HuH-7 (cell line): ENCODE measurements at regions not wholly inside any gene's neighbourhood (a gene's known extent, or its start where the extent isn't known, plus 50 kb on each side); places are given as distances from the start of the nearest gene placed in this dataset.
"Not testable (repeated sequence)": the region's sequence is repeated elsewhere in the genome, so short reads cannot be mapped to it uniquely, and the experiment has no call there.

Experiments
- DNase-seq: peaks from one replicate; pipeline ENCODE4 v3.0.0; 2011; ENCODE audit warnings: low spot score

- DNase-seq, result no peak
These were observed 1960.9 kb upstream of the DEFB115 start for GRCh38 chr20:29296256-29297230.

GRCh38 chr20:29297411-29298270 lies 1959.8 kb upstream of the DEFB115 start:
- DNase-seq, result no peak

- DNase-seq, result no peak
These were observed 1959.2 kb upstream of the DEFB115 start for GRCh38 chr20:29298271-29298590.

GRCh38 chr20:29298759-29299613 lies 1958.5 kb upstream of the DEFB115 start:
- no peak for DNase-seq

GRCh38 chr20:29299811-29300578 lies 1957.5 kb upstream of the DEFB115 start:
- DNase-seq, result no peak

- DNase-seq, result no peak
These were observed 1956.6 kb upstream of the DEFB115 start for GRCh38 chr20:29300579-29301551.

- no peak for DNase-seq
These were observed 1955.7 kb upstream of the DEFB115 start for GRCh38 chr20:29301624-29302259.

- no peak for DNase-seq
These were observed 1954.4 kb upstream of the DEFB115 start for GRCh38 chr20:29302979-29303644.

- DNase-seq, result no peak
These were observed 1950.9 kb upstream of the DEFB115 start for GRCh38 chr20:29306390-29307072.

- DNase-seq, result not testable (repeated sequence)
These were observed 1950.0 kb upstream of the DEFB115 start for GRCh38 chr20:29307484-29307883.

GRCh38 chr20:29308956-29309355 lies 1948.5 kb upstream of the DEFB115 start:
- not testable (repeated sequence) for DNase-seq

- DNase-seq, result not testable (repeated sequence)
These were observed 1948.0 kb upstream of the DEFB115 start for GRCh38 chr20:29309481-29309880.

GRCh38 chr20:29311046-29311445 lies 1946.4 kb upstream of the DEFB115 start:
- DNase-seq, result not testable (repeated sequence)

- not testable (repeated sequence) for DNase-seq
These were observed 1944.8 kb upstream of the DEFB115 start for GRCh38 chr20:29312679-29313078.

GRCh38 chr20:29313481-29313880 lies 1944.0 kb upstream of the DEFB115 start:
- DNase-seq, result no peak

- DNase-seq, result no peak
These were observed 1943.2 kb upstream of the DEFB115 start for GRCh38 chr20:29314294-29314693.

- DNase-seq, result no peak
These were observed 1938.5 kb upstream of the DEFB115 start for GRCh38 chr20:29318871-29319461.

- no peak for DNase-seq
These were observed 1937.7 kb upstream of the DEFB115 start for GRCh38 chr20:29319725-29320124.
